ENCODE measurements at regions not wholly inside any gene's neighbourhood (a gene's known extent, or its start where the extent isn't known, plus 50 kb on each side); places are given as distances from the start of the nearest gene placed in this dataset.

GRCh38 chr16:9185381-9185780 lies 93.9 kb downstream of the HAPSTR1 start:
- TF ChIP-seq CTCF (IDR thresholded peaks at IDR 0.05; ENCODE audit: insufficient read depth, low read depth, low read length), result no peak

GRCh38 chr16:9186061-9186460 lies 94.6 kb downstream of the HAPSTR1 start:
- TF ChIP-seq CTCF (IDR thresholded peaks at IDR 0.05; ENCODE audit: insufficient read depth, low read depth, low read length), result no peak
- no peak for DNase-seq (ENCODE audit: low read depth)
- H3K4me3 ChIP-seq (ENCODE audit: low read depth, low read length), result no peak overlapping the region

More at GRCh38 chr16:9185381-9185780, 93.9 kb downstream of the HAPSTR1 start:
- H3K4me3 ChIP-seq (ENCODE audit: low read depth, low read length), result no peak overlapping the region
- no peak for DNase-seq (ENCODE audit: low read depth)

- no peak for DNase-seq (ENCODE audit: low read depth)
- H3K4me3 ChIP-seq (ENCODE audit: low read depth, low read length), result no peak overlapping the region
- no peak for TF ChIP-seq CTCF (IDR thresholded peaks at IDR 0.05; ENCODE audit: insufficient read depth, low read depth, low read length)
These were observed 97.3 kb downstream of the HAPSTR1 start for GRCh38 chr16:9188721-9189120.

- DNase-seq (ENCODE audit: low read depth), result no peak
- TF ChIP-seq CTCF (IDR thresholded peaks at IDR 0.05; ENCODE audit: insufficient read depth, low read depth, low read length), result no peak
- no peak overlapping the region for H3K4me3 ChIP-seq (ENCODE audit: low read depth, low read length)
These were observed 99.9 kb downstream of the HAPSTR1 start for GRCh38 chr16:9191274-9191850.

- no peak for TF ChIP-seq CTCF (IDR thresholded peaks at IDR 0.05; ENCODE audit: insufficient read depth, low read depth, low read length)
These were observed 101.3 kb downstream of the HAPSTR1 start for GRCh38 chr16:9192746-9193145.

GRCh38 chr16:9195287-9195686 lies 103.8 kb downstream of the HAPSTR1 start:
- TF ChIP-seq CTCF (IDR thresholded peaks at IDR 0.05; ENCODE audit: insufficient read depth, low read depth, low read length), result no peak
- DNase-seq (ENCODE audit: low read depth), result no peak

More at GRCh38 chr16:9192746-9193145, 101.3 kb downstream of the HAPSTR1 start:
- no peak for DNase-seq (ENCODE audit: low read depth)
- no peak overlapping the region for H3K4me3 ChIP-seq (ENCODE audit: low read depth, low read length)

More at GRCh38 chr16:9195287-9195686, 103.8 kb downstream of the HAPSTR1 start:
- H3K4me3 ChIP-seq (ENCODE audit: low read depth, low read length), result no peak overlapping the region

Measured in fibroblast of villous mesenchyme (primary cell).